ENCODE measurements at regions not wholly inside any gene's neighbourhood (a gene's known extent, or its start where the extent isn't known, plus 50 kb on each side); places are given as distances from the start of the nearest gene placed in this dataset.

GRCh38 chr2:18763338-18763737, 174.0 kb upstream of the NT5C1B start:
- no peaks in the 10 kb centered on the region for H3K27me3 ChIP-seq (ENCODE audit: low read depth)
- no peak overlapping the region for H3K4me3 ChIP-seq
- no peak overlapping the region for H3K27ac ChIP-seq (replicated peaks)
- H3K36me3 ChIP-seq = no peaks in the 10 kb centered on the region
- intact Hi-C loops (cut with micrococcal nuclease) = no loop called here
- DNase-seq = no peak
- H3K9me3 ChIP-seq (replicated peaks) = peaks cover 13% of the 10 kb centered on the region
- H3K4me1 ChIP-seq = peaks cover 9% of the 10 kb centered on the region
- TF ChIP-seq CTCF (IDR thresholded peaks at IDR 0.05; ENCODE audit: borderline replicate concordance) = no peak

GRCh38 chr2:18762667-18763066, 173.3 kb upstream of the NT5C1B start:
- intact Hi-C loops (cut with micrococcal nuclease) = no loop called here
- TF ChIP-seq CTCF (IDR thresholded peaks at IDR 0.05; ENCODE audit: borderline replicate concordance) = no peak
- Histone ChIP-seq H3K27me3 (ENCODE audit: low read depth) (no peaks in the 10 kb centered on the region), H3K4me1 (peaks cover 9% of the 10 kb centered on the region), H3K9me3 (replicated peaks) (peaks cover 6% of the 10 kb centered on the region), H3K4me3 (no peak overlapping the region), H3K36me3 (no peaks in the 10 kb centered on the region), H3K27ac (replicated peaks) (no peak overlapping the region)
- no peak for DNase-seq

GRCh38 chr2:18754286-18754685, 164.9 kb upstream of the NT5C1B start:
- no peaks in the 10 kb centered on the region for H3K4me1 ChIP-seq
- no peak for TF ChIP-seq CTCF (IDR thresholded peaks at IDR 0.05; ENCODE audit: borderline replicate concordance)
- H3K9me3 ChIP-seq (replicated peaks) = no peaks in the 10 kb centered on the region
- DNase-seq = no peak
- H3K4me3 ChIP-seq = no peak overlapping the region
- intact Hi-C loops (cut with micrococcal nuclease) = no loop called here
- no peaks in the 10 kb centered on the region for H3K36me3 ChIP-seq
- no peak overlapping the region for H3K27ac ChIP-seq (replicated peaks)
- H3K27me3 ChIP-seq (ENCODE audit: low read depth) = no peaks in the 10 kb centered on the region

- TF ChIP-seq CTCF (IDR thresholded peaks at IDR 0.05; ENCODE audit: borderline replicate concordance) = no peak
- Histone ChIP-seq H3K27me3 (ENCODE audit: low read depth) (no peaks in the 10 kb centered on the region), H3K36me3 (no peaks in the 10 kb centered on the region), H3K27ac (replicated peaks) (no peak overlapping the region), H3K9me3 (replicated peaks) (no peaks in the 10 kb centered on the region), H3K4me3 (no peak overlapping the region), H3K4me1 (no peaks in the 10 kb centered on the region)
- no peak for DNase-seq
- intact Hi-C loops (cut with micrococcal nuclease) = no loop called here
Measured at GRCh38 chr2:18753722-18754121, 164.4 kb upstream of the NT5C1B start.

- TF ChIP-seq CTCF (IDR thresholded peaks at IDR 0.05; ENCODE audit: borderline replicate concordance) = no peak
- no peaks in the 10 kb centered on the region for H3K4me1 ChIP-seq
- H3K27me3 ChIP-seq (ENCODE audit: low read depth) = no peaks in the 10 kb centered on the region
- no peak overlapping the region for H3K4me3 ChIP-seq
- DNase-seq = no peak
- no peaks in the 10 kb centered on the region for H3K9me3 ChIP-seq (replicated peaks)
- no peaks in the 10 kb centered on the region for H3K36me3 ChIP-seq
- H3K27ac ChIP-seq (replicated peaks) = no peak overlapping the region
- intact Hi-C loops (cut with micrococcal nuclease) = no loop called here
Measured at GRCh38 chr2:18752667-18753422, 163.5 kb upstream of the NT5C1B start.
